Stimulated activated CD4-positive, alpha-beta T cell treated with anti-CD3 and anti-CD28 coated beads, Interleukin-1b, Interleukin-23, amount 100 ng/mL, for 48 hours (primary cell): ENCODE measurements at regions not wholly inside any gene's neighbourhood (a gene's known extent, or its start where the extent isn't known, plus 50 kb on each side); places are given as distances from the start of the nearest gene placed in this dataset.
"Not testable (repeated sequence)": the region's sequence is repeated elsewhere in the genome, so short reads cannot be mapped to it uniquely, and the experiment has no call there.

Experiments used
- DNase-seq: peaks from one replicate; pipeline ENCODE4 v3.0.0-alpha.2; 2020

- DNase-seq: no peak
Measured at GRCh38 chr10:29713450-29713849, 78.7 kb upstream of the SVIL start.

GRCh38 chr10:29712108-29712507 lies 77.3 kb upstream of the SVIL start:
- no peak for DNase-seq

- DNase-seq: no peak
Measured at GRCh38 chr10:29710128-29710527, 75.4 kb upstream of the SVIL start.

- DNase-seq: no peak
Measured at GRCh38 chr10:29709484-29710002, 74.8 kb upstream of the SVIL start.

GRCh38 chr10:29703271-29703670 lies 68.5 kb upstream of the SVIL start:
- no peak for DNase-seq

- DNase-seq: no peak
Measured at GRCh38 chr10:29702273-29703164, 67.7 kb upstream of the SVIL start.

- no peak for DNase-seq
Measured at GRCh38 chr10:29701306-29701705, 66.5 kb upstream of the SVIL start.

- no peak for DNase-seq
Measured at GRCh38 chr10:29699621-29700020, 64.8 kb upstream of the SVIL start.

- no peak for DNase-seq
Measured at GRCh38 chr10:29698773-29699490, 64.2 kb upstream of the SVIL start.

- not testable (repeated sequence) for DNase-seq
Measured at GRCh38 chr10:29696581-29696980, 61.8 kb upstream of the SVIL start.

GRCh38 chr10:29694121-29694520 lies 59.4 kb upstream of the SVIL start:
- DNase-seq: no peak

GRCh38 chr10:29692121-29692539 lies 57.4 kb upstream of the SVIL start:
- DNase-seq: no peak

GRCh38 chr10:29691564-29692072 lies 56.8 kb upstream of the SVIL start:
- no peak for DNase-seq

- peak; percentile 16 for DNase-seq
Measured at GRCh38 chr10:29689001-29689400, 54.2 kb upstream of the SVIL start.

GRCh38 chr10:29688230-29688661 lies 53.5 kb upstream of the SVIL start:
- DNase-seq: no peak

- DNase-seq: no peak
Measured at GRCh38 chr10:29687421-29688164, 52.8 kb upstream of the SVIL start.

GRCh38 chr10:29685506-29685905 lies 50.7 kb upstream of the SVIL start:
- no peak for DNase-seq
